B cell (primary cell): ENCODE measurements at regions not wholly inside any gene's neighbourhood (a gene's known extent, or its start where the extent isn't known, plus 50 kb on each side); places are given as distances from the start of the nearest gene placed in this dataset.

ENCODE experiments used
- ATAC-seq: fragments of 200-7000 bp; cut with Tn5 transposase; one replicate; pipeline ENCODE4 v1.10.0; 2021; ENCODE audit warnings: low read depth, mild to moderate bottlenecking, moderate number of reproducible peaks, moderate library complexity
- CTCF ChIA-PET: fragments of 350-600 bp; sonication (Branson Sonifier 250); formaldehyde crosslinking; loops from one replicate; lab custom pipeline; 2021; ENCODE audit warnings: antibody characterized with exemption, inconsistent platforms; lab: Charles Lee
- POLR2A ChIA-PET: fragments of 350-600 bp; sonication (Branson Sonifier 250); formaldehyde crosslinking; loops from one replicate; lab custom pipeline; 2021; ENCODE audit warnings: antibody characterized with exemption; lab: Charles Lee
- DNase-seq: peaks from one replicate; pipeline ENCODE4 v3.0.0; 2013
- H2AFZ ChIP-seq: 2 replicates; pipeline ENCODE4 v1.6.1; 2012; ENCODE audit warnings: mild to moderate bottlenecking, low read depth, low read length; ENCODE audit not compliant: insufficient read depth, poor library complexity, severe bottlenecking
- H3K27ac ChIP-seq, 2 donors: 1 replicate in 1 of 2; 2 replicates in 1 of 2; pipeline ENCODE4 v1.5.1; 2012 to 2013; ENCODE audit warnings: low read length in 2 of 2, mild to moderate bottlenecking in 2 of 2, moderate library complexity in 1 of 2
- H3K27me3 ChIP-seq, 4 experiments: fragments of 200-600 bp in 1 of 4; sonication (generic) in 1 of 4; replicated peaks in 1 of 4; 1 replicate in 2 of 4; 2 replicates in 2 of 4; pipeline versions ENCODE4 v1.6.1 to v1.7.0; 2013 to 2016; ENCODE audit warnings: low read length in 3 of 4, mild to moderate bottlenecking in 2 of 4, mixed read lengths in 1 of 4, moderate library complexity in 1 of 4; ENCODE audit not compliant: insufficient read depth in 4 of 4, control insufficient read depth in 3 of 4; ENCODE audit errors: control extremely low read depth in 1 of 4
- H3K36me3 ChIP-seq, 2 experiments: replicated peaks in 1 of 2; 1 replicate in 1 of 2; 2 replicates in 1 of 2; pipeline versions ENCODE4 v1.6.1 to v1.7.1; 2013; ENCODE audit warnings: low read length in 1 of 2; ENCODE audit not compliant: insufficient read depth in 2 of 2, control insufficient read depth in 1 of 2; ENCODE audit errors: control extremely low read depth in 1 of 2, extremely low read depth in 1 of 2
- H3K4me1 ChIP-seq, 2 donors: fragments of 200-600 bp in 1 of 2; sonication (generic) in 1 of 2; 1 replicate in 1 of 2; 2 replicates in 1 of 2; pipeline versions ENCODE4 v1.5.1 to v1.6.1; 2013 to 2017; ENCODE audit warnings: low read length in 2 of 2; ENCODE audit not compliant: control insufficient read depth in 2 of 2, insufficient read depth in 2 of 2
- H3K4me2 ChIP-seq: replicated peaks from 2 replicates; pipeline ENCODE3; 2012; ENCODE audit warnings: mild to moderate bottlenecking, low read depth, low read length; ENCODE audit not compliant: poor library complexity, severe bottlenecking
- H3K4me3 ChIP-seq, 5 experiments: fragments of 200-600 bp in 1 of 5; sonication (generic) in 1 of 5; 1 replicate in 3 of 5; 2 replicates in 2 of 5; pipeline versions ENCODE4 v1.5.1 to v1.7.0; 2011 to 2016; ENCODE audit warnings: low read length in 4 of 5, mild to moderate bottlenecking in 4 of 5, low read depth in 2 of 5, control low read depth in 1 of 5, moderate library complexity in 1 of 5; ENCODE audit not compliant: insufficient read depth in 1 of 5; ENCODE audit errors: control extremely low read depth in 1 of 5, extremely low read depth in 1 of 5
- H3K79me2 ChIP-seq: fragments of 200-600 bp; sonication (generic); one replicate; pipeline ENCODE4 v1.6.0; 2016; ENCODE audit warnings: low read length; ENCODE audit not compliant: control insufficient read depth, insufficient read depth
- H3K9ac ChIP-seq: fragments of 200-600 bp; sonication (generic); 2 replicates; pipeline ENCODE4 v1.6.1; 2017; ENCODE audit warnings: mild to moderate bottlenecking, low read length, moderate library complexity
- H3K9me3 ChIP-seq, 3 donors: one replicate each; pipeline versions ENCODE4 v1.6.1 to v1.7.1; 2013; ENCODE audit warnings: low read length in 2 of 3; ENCODE audit not compliant: control insufficient read depth in 2 of 3, insufficient read depth in 1 of 3; ENCODE audit errors: control extremely low read depth in 1 of 3
- H4K20me1 ChIP-seq: 2 replicates; pipeline ENCODE4 v1.6.0; 2012; ENCODE audit warnings: mild to moderate bottlenecking, low read length; ENCODE audit not compliant: insufficient read depth, control insufficient read depth, poor library complexity, severe bottlenecking
- H3K27ac Mint-ChIP-seq: one replicate; pipeline ENCODE4 v1.8.0; 2021; ENCODE audit warnings: mixed read lengths
- H3K27me3 Mint-ChIP-seq: one replicate; pipeline ENCODE4 v1.8.0; 2021; ENCODE audit warnings: mixed read lengths
- H3K4me1 Mint-ChIP-seq: one replicate; pipeline ENCODE4 v1.8.0; 2021; ENCODE audit warnings: mixed read lengths
- H3K4me3 Mint-ChIP-seq: one replicate; pipeline ENCODE4 v1.8.0; 2021; ENCODE audit warnings: mixed read lengths
- H3K9me3 Mint-ChIP-seq: one replicate; pipeline ENCODE4 v1.8.0; 2022; ENCODE audit warnings: mixed read lengths; ENCODE audit not compliant: insufficient read depth
- CTCF ChIP-seq: fragments of 200-600 bp; IDR thresholded peaks from one replicate; pipeline ENCODE4 v1.8.0; 2022; ENCODE audit warnings: antibody characterized with exemption, mild to moderate bottlenecking
- EZH2 ChIP-seq: IDR thresholded peaks from 2 replicates; pipeline ENCODE4 v1.6.1; 2012; ENCODE audit warnings: borderline replicate concordance, low read depth, mild to moderate bottlenecking, moderate library complexity, low read length; ENCODE audit not compliant: insufficient read depth, poor library complexity, severe bottlenecking
- WGBS: methylation state at CpG from one replicate; pipeline ENCODE4 v1.1.5; 2013; ENCODE audit warnings: missing lambda C conversion rate; ENCODE audit not compliant: insufficient coverage; 5-methylcytosine and 5-hydroxymethylcytosine counted together
- intact Hi-C: fragments of 100-400 bp; cut with micrococcal nuclease; formaldehyde crosslinking; loops from one replicate; pipeline ENCODE4 v1.10.0; 2022

GRCh38 chr1:55302972-55303371, 87.8 kb upstream of the USP24 start:
- intact Hi-C loops = no loop called here
- H3K27me3 ChIP-seq = peaks cover 0 to 8% (median 0%) of the 10 kb centered on the region in 4 experiments
- no peak overlapping the region for H3K27ac ChIP-seq
- WGBS = 100% methylated on average over 2 of the region's 2 CpGs
- no peak overlapping the region for H3K9ac ChIP-seq
- Mint-ChIP-seq H3K9me3 (peaks cover 2% of the 10 kb centered on the region), H3K4me3 (no peak overlapping the region), H3K4me1 (no peaks in the 10 kb centered on the region), H3K27me3 (peaks cover 20% of the 10 kb centered on the region), H3K27ac (no peak overlapping the region)
- H3K4me2 ChIP-seq = no peak overlapping the region
- H3K4me3 ChIP-seq = no peak overlapping the region
- no peaks in the 10 kb centered on the region for H3K4me1 ChIP-seq
- TF ChIP-seq CTCF (no peak), EZH2 (no peak)
- no peak overlapping the region for H2AFZ ChIP-seq
- DNase-seq (no peak), ATAC-seq (no peak)
- ChIA-PET POLR2A (no interaction called here), CTCF (no interaction called here)
- no peaks in the 10 kb centered on the region for H3K79me2 ChIP-seq
- H3K36me3 ChIP-seq = no peaks in the 10 kb centered on the region
- H4K20me1 ChIP-seq = no peaks in the 10 kb centered on the region
- no peaks in the 10 kb centered on the region for H3K9me3 ChIP-seq

- intact Hi-C loops = no loop called here
- Histone ChIP-seq H3K9ac (no peak overlapping the region), H3K79me2 (no peaks in the 10 kb centered on the region), H3K27ac (no peak overlapping the region), H3K27me3 (peaks cover 0 to 8% (median 0%) of the 10 kb centered on the region in 4 experiments), H3K4me2 (no peak overlapping the region), H4K20me1 (no peaks in the 10 kb centered on the region), H3K4me3 (no peak overlapping the region), H3K36me3 (no peaks in the 10 kb centered on the region), H3K4me1 (no peaks in the 10 kb centered on the region), H2AFZ (no peak overlapping the region), H3K9me3 (no peaks in the 10 kb centered on the region)
- peaks cover 17% of the 10 kb centered on the region for H3K27me3 Mint-ChIP-seq
- H3K4me1 Mint-ChIP-seq = no peaks in the 10 kb centered on the region
- no CpG with 5 or more reads among the region's 2 CpGs for WGBS
- no peak for ATAC-seq
- TF ChIP-seq EZH2 (no peak), CTCF (no peak)
- ChIA-PET CTCF (no interaction called here), POLR2A (no interaction called here)
- H3K9me3 Mint-ChIP-seq = peaks cover under 1% of the 10 kb centered on the region
- DNase-seq = no peak
- no peak overlapping the region for H3K4me3 Mint-ChIP-seq
- H3K27ac Mint-ChIP-seq = no peak overlapping the region
Measured at GRCh38 chr1:55301912-55302311, 86.7 kb upstream of the USP24 start.
